ENCODE measurements at regions not wholly inside any gene's neighbourhood (a gene's known extent, or its start where the extent isn't known, plus 50 kb on each side); places are given as distances from the start of the nearest gene placed in this dataset.

GRCh38 chr22:48869788-48870187 lies 957.9 kb downstream of the BRD1 start:
- DNase-seq (ENCODE audit: low spot score) (no peak), ATAC-seq (ENCODE audit: low FRiP score) (no peak)
- no peak for TF ChIP-seq CTCF (IDR thresholded peaks at IDR 0.05)

- DNase-seq (ENCODE audit: low spot score) (no peak), ATAC-seq (ENCODE audit: low FRiP score) (no peak)
- no peak for TF ChIP-seq CTCF (IDR thresholded peaks at IDR 0.05)
These were observed 958.5 kb downstream of the BRD1 start for GRCh38 chr22:48869161-48869560.

GRCh38 chr22:48868554-48868953 lies 959.1 kb downstream of the BRD1 start:
- TF ChIP-seq CTCF (IDR thresholded peaks at IDR 0.05), result no peak

GRCh38 chr22:48867891-48868290 lies 959.8 kb downstream of the BRD1 start:
- TF ChIP-seq CTCF (IDR thresholded peaks at IDR 0.05), result no peak
- no peak for ATAC-seq (ENCODE audit: low FRiP score)
- DNase-seq (ENCODE audit: low spot score), result no peak

More at GRCh38 chr22:48868554-48868953, 959.1 kb downstream of the BRD1 start:
- ATAC-seq (ENCODE audit: low FRiP score), result no peak
- no peak for DNase-seq (ENCODE audit: low spot score)

- DNase-seq (ENCODE audit: low spot score) (no peak), ATAC-seq (ENCODE audit: low FRiP score) (no peak)
- no peak for TF ChIP-seq CTCF (IDR thresholded peaks at IDR 0.05)
These were observed 960.6 kb downstream of the BRD1 start for GRCh38 chr22:48866906-48867681.

GRCh38 chr22:48864748-48865147 lies 962.9 kb downstream of the BRD1 start:
- no peak for TF ChIP-seq CTCF (IDR thresholded peaks at IDR 0.05)
- DNase-seq (ENCODE audit: low spot score), result no peak
- ATAC-seq (ENCODE audit: low FRiP score), result no peak

- DNase-seq (ENCODE audit: low spot score) (no peak), ATAC-seq (ENCODE audit: low FRiP score) (no peak)
- no peak for TF ChIP-seq CTCF (IDR thresholded peaks at IDR 0.05)
These were observed 963.6 kb downstream of the BRD1 start for GRCh38 chr22:48863965-48864528.

Measured in omental fat pad (tissue), 3 donors.